ENCODE measurements at regions not wholly inside any gene's neighbourhood (a gene's known extent, or its start where the extent isn't known, plus 50 kb on each side); places are given as distances from the start of the nearest gene placed in this dataset.

DNA sequence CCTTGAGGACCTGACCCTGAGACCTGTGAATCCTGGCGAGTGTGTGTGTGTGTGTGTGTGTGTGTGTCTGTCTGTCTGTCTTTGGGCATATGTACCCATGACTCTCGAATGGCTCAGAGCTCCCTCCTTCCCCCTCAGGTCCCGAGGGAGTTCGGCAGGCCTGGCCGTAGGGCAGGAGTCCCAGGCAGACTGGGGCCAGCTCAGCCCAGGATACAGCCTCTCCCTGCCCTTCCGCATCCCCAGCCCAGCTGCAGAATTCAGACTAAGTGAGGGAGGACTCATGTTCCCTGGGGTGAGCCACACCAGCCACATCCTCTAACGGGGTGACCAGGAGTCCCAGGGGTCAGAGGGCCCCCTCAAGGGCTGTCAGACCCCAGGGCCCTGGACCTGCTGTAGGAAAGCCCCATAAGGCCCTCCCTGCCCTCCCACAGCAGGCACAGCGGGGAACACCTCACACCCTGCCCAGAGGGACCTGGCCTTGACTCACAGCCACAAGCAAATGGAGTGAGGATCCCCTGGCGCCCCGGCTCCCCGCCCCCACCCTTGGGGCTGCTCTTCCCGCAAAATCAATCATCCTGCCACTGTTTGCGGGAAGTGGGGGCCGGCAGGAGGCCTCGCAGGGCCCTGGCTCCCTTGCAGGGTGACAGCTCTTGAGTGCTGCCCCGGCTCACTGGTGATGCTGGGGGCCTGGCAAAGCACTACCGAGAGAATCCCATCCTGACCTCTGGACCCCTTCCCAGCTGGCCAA, 101.7 kb upstream of the CASZ1 start:
- TF ChIP-seq, protein P1, sequence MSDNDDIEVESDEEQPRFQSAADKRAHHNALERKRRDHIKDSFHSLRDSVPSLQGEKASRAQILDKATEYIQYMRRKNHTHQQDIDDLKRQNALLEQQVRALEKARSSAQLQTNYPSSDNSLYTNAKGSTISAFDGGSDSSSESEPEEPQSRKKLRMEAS (IDR thresholded peaks at IDR 0.05), result no peak
- no peak for TF ChIP-seq YY1 (IDR thresholded peaks at IDR 0.05; ENCODE audit: low read depth)
- no peak for TF ChIP-seq FOXM1 (IDR thresholded peaks at IDR 0.05; ENCODE audit: borderline replicate concordance, low read depth)
- no peak for TF ChIP-seq TEAD4 (IDR thresholded peaks at IDR 0.05)
- no peak for TF ChIP-seq CEBPB (IDR thresholded peaks at IDR 0.05)
- TF ChIP-seq TAF1 (IDR thresholded peaks at IDR 0.05; ENCODE audit: low read depth), result no peak
- no peak for TF ChIP-seq RAD21 (IDR thresholded peaks at IDR 0.05; ENCODE audit: low read depth)
- TF ChIP-seq CREB1 (IDR thresholded peaks at IDR 0.05; ENCODE audit: low read depth), result no peak
- TF ChIP-seq, protein P2, sequence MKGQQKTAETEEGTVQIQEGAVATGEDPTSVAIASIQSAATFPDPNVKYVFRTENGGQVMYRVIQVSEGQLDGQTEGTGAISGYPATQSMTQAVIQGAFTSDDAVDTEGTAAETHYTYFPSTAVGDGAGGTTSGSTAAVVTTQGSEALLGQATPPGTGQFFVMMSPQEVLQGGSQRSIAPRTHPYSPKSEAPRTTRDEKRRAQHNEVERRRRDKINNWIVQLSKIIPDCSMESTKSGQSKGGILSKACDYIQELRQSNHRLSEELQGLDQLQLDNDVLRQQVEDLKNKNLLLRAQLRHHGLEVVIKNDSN (IDR thresholded peaks at IDR 0.05), result no peak
- TF ChIP-seq, protein P3, sequence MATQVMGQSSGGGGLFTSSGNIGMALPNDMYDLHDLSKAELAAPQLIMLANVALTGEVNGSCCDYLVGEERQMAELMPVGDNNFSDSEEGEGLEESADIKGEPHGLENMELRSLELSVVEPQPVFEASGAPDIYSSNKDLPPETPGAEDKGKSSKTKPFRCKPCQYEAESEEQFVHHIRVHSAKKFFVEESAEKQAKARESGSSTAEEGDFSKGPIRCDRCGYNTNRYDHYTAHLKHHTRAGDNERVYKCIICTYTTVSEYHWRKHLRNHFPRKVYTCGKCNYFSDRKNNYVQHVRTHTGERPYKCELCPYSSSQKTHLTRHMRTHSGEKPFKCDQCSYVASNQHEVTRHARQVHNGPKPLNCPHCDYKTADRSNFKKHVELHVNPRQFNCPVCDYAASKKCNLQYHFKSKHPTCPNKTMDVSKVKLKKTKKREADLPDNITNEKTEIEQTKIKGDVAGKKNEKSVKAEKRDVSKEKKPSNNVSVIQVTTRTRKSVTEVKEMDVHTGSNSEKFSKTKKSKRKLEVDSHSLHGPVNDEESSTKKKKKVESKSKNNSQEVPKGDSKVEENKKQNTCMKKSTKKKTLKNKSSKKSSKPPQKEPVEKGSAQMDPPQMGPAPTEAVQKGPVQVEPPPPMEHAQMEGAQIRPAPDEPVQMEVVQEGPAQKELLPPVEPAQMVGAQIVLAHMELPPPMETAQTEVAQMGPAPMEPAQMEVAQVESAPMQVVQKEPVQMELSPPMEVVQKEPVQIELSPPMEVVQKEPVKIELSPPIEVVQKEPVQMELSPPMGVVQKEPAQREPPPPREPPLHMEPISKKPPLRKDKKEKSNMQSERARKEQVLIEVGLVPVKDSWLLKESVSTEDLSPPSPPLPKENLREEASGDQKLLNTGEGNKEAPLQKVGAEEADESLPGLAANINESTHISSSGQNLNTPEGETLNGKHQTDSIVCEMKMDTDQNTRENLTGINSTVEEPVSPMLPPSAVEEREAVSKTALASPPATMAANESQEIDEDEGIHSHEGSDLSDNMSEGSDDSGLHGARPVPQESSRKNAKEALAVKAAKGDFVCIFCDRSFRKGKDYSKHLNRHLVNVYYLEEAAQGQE (IDR thresholded peaks at IDR 0.05; ENCODE audit: low read depth), result no peak
- TF ChIP-seq EP300 (IDR thresholded peaks at IDR 0.05; ENCODE audit: borderline replicate concordance), result no peak
- no peak for TF ChIP-seq EGR1 (IDR thresholded peaks at IDR 0.05)
- TF ChIP-seq NFIC (IDR thresholded peaks at IDR 0.05), result no peak
- no peak for TF ChIP-seq TCF12 (IDR thresholded peaks at IDR 0.05; ENCODE audit: low read depth)

Data from Ishikawa (cell line).